ENCODE measurements at regions not wholly inside any gene's neighbourhood (a gene's known extent, or its start where the extent isn't known, plus 50 kb on each side); places are given as distances from the start of the nearest gene placed in this dataset.

DNA sequence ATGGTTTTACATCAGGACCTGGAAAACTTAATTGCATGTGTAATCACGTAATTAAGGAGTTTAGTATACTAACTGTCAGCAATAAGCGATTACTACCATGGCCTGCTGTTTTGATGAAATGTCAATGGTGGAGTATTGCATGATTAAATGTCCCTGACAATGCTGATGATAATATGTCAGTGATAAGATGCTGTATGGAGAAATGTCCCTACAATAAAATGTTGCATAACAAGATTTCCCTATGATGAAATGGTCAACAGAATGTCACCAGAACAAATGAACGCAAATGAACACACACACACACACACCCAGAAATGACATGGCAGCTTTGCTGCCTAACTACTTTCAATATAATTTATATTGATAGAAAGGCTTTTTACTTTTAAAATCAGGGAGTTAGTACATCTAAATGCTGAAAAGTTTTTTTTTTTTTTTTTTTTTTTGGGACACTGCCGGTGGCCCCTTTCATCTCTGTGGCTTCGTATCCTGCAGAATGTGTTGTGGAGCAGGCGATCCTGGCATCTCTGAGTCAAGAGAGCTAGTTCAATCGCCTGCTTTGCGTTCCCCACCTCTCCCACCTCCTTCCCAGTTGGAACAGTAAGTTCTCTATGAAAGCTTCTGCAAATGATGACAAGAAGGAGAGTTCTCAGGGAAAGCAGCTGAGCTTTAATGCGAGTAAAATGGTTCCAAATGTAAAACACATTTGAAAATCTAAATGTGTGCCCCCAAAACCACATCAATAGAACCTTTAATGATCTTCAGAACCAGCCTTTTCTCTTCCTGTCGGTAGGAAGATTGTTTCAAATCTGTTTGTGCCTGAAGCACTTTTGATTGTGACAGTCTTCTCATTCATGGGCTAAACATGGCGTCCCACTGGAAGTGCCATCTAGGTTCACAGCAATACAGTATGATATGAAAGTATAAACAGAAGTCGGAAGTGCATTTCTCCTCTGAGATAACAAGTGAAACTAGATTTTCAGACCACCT, 170.1 kb upstream of the GBE1 start:
- FAIRE-seq = peak; percentile 38
- DNase-seq (ENCODE audit: insufficient read length, low spot score) = no peak
- TF ChIP-seq POLR2AphosphoS5 (IDR thresholded peaks at IDR 0.05; ENCODE audit: low read depth, low read length) = no peak
- no peak for TF ChIP-seq SPI1 (IDR thresholded peaks at IDR 0.05; ENCODE audit: low read depth, low read length)
- no peak for TF ChIP-seq POLR2A (IDR thresholded peaks at IDR 0.05; ENCODE audit: low read depth, low read length)
- no peak for TF ChIP-seq TAF1 (IDR thresholded peaks at IDR 0.05; ENCODE audit: low read depth, low read length)
- TF ChIP-seq POU2F2 (IDR thresholded peaks at IDR 0.05; ENCODE audit: low read depth, low read length) = no peak
- TF ChIP-seq PAX5 (IDR thresholded peaks at IDR 0.05; ENCODE audit: insufficient read depth, low read length, severe bottlenecking) = no peak

DNA sequence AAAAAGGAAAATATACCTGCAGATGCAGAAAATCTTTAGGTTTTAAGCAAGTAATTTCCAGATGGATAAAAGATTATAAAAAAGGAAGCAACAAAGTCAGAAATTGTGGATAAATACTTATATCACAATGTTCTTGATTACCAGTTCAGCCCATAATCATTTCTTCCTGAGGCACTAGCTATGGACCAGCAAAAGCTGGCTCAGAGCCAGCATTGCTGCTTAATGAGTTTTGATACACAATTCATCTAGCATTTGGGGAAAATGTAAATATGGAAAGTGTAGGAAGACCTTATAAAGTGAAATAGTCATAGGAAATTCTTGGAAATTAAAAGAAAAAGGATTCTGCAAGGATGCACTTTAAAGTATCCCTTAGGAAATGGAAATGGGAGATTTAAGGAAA, 168.3 kb upstream of the GBE1 start:
- DNase-seq (ENCODE audit: insufficient read length, low spot score) = no peak
- FAIRE-seq = no peak
- TF ChIP-seq POU2F2 (IDR thresholded peaks at IDR 0.05; ENCODE audit: low read depth, low read length) (no peak), PAX5 (IDR thresholded peaks at IDR 0.05; ENCODE audit: insufficient read depth, low read length, severe bottlenecking) (no peak), POLR2AphosphoS5 (IDR thresholded peaks at IDR 0.05; ENCODE audit: low read depth, low read length) (no peak), TAF1 (IDR thresholded peaks at IDR 0.05; ENCODE audit: low read depth, low read length) (no peak), SPI1 (IDR thresholded peaks at IDR 0.05; ENCODE audit: low read depth, low read length) (no peak), POLR2A (IDR thresholded peaks at IDR 0.05; ENCODE audit: low read depth, low read length) (no peak)

DNA sequence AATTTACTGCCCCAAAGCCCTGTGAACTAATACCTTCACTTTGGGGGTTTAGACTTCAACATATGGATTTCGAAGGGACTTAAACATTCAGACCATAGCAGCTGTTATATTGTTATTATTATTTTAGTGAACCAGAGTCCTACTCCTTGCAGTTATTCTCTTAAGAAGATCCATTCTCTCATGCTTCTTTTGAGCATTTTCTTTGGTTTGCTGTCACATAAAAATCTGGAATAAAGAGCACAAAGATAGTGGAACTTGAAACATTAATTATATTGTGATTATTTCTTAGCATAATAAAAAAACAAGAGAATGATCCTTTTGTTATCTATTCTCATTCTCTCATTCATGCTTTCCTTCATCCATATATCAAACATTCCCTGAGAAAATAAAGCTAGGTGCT, 166.4 kb upstream of the GBE1 start:
- FAIRE-seq (no peak), DNase-seq (ENCODE audit: insufficient read length, low spot score) (no peak)
- no peak for TF ChIP-seq POLR2A (IDR thresholded peaks at IDR 0.05; ENCODE audit: low read depth, low read length)
- no peak for TF ChIP-seq TAF1 (IDR thresholded peaks at IDR 0.05; ENCODE audit: low read depth, low read length)
- no peak for TF ChIP-seq POLR2AphosphoS5 (IDR thresholded peaks at IDR 0.05; ENCODE audit: low read depth, low read length)
- TF ChIP-seq SPI1 (IDR thresholded peaks at IDR 0.05; ENCODE audit: low read depth, low read length) = no peak
- TF ChIP-seq POU2F2 (IDR thresholded peaks at IDR 0.05; ENCODE audit: low read depth, low read length) = no peak
- no peak for TF ChIP-seq PAX5 (IDR thresholded peaks at IDR 0.05; ENCODE audit: insufficient read depth, low read length, severe bottlenecking)

DNA sequence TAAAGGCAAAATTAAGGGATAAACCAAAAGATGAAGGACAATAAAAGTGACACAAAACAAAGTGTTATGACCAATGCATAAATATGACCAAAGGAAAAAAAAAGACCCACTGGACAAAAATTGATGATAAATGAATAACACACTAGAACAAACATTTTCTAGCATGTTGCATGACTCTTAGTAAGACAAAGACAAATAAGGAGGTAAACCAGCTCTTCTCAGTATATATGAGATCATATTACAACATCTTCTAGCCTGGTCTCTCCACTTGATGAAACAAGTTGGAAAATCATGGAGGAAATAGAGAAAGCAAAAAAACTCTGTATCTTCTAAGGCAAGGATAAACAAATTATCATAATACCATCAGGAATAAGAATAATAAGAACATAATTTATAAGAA, 163.9 kb upstream of the GBE1 start:
- FAIRE-seq (no peak), DNase-seq (ENCODE audit: insufficient read length, low spot score) (no peak)
- TF ChIP-seq POU2F2 (IDR thresholded peaks at IDR 0.05; ENCODE audit: low read depth, low read length) (no peak), SPI1 (IDR thresholded peaks at IDR 0.05; ENCODE audit: low read depth, low read length) (no peak), TAF1 (IDR thresholded peaks at IDR 0.05; ENCODE audit: low read depth, low read length) (no peak), POLR2AphosphoS5 (IDR thresholded peaks at IDR 0.05; ENCODE audit: low read depth, low read length) (no peak), POLR2A (IDR thresholded peaks at IDR 0.05; ENCODE audit: low read depth, low read length) (no peak), PAX5 (IDR thresholded peaks at IDR 0.05; ENCODE audit: insufficient read depth, low read length, severe bottlenecking) (no peak)

DNA sequence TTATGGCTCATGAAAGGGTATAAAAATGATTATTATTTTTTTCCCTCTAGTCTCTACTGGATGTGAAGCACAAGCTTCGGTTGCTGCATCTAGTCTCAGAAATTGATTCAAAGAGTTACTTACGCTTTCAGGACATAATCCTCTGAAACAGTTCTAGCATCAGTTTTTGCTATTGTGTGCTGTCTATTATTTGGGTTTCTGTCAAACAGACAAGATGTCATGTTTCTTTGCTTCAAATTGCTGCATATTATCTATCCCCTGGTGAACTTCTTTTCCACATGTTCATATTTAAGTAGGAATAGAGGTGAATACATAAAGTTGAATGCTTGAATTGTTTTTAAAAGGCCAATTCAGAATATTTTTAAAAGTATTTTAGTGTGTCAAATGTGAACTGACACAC, 161.6 kb upstream of the GBE1 start:
- TF ChIP-seq SPI1 (IDR thresholded peaks at IDR 0.05; ENCODE audit: low read depth, low read length) (no peak), TAF1 (IDR thresholded peaks at IDR 0.05; ENCODE audit: low read depth, low read length) (no peak), POU2F2 (IDR thresholded peaks at IDR 0.05; ENCODE audit: low read depth, low read length) (no peak), POLR2A (IDR thresholded peaks at IDR 0.05; ENCODE audit: low read depth, low read length) (no peak)
- FAIRE-seq = no peak

DNA sequence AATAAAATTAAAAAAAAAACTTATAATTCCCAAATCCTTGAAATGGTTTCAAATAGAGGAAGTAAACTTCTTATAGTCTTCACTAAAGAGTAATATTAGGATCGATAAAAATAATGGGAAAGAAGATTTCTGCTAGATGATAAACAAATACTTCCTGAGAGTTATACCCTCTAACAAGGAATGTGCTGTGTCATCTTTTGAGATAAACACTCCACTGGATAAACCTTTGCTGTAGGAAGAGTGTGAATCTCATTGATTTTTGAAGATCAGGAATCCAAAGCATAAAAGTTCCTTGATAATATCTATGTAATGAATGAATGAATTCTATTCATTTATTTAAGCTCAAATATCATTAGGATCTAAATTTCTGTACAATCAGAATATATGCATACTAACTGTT, 161.0 kb upstream of the GBE1 start:
- FAIRE-seq = no peak
- DNase-seq (ENCODE audit: insufficient read length, low spot score) = no peak
- TF ChIP-seq POLR2A (IDR thresholded peaks at IDR 0.05; ENCODE audit: low read depth, low read length) = no peak
- no peak for TF ChIP-seq POLR2AphosphoS5 (IDR thresholded peaks at IDR 0.05; ENCODE audit: low read depth, low read length)
- TF ChIP-seq TAF1 (IDR thresholded peaks at IDR 0.05; ENCODE audit: low read depth, low read length) = no peak
- no peak for TF ChIP-seq SPI1 (IDR thresholded peaks at IDR 0.05; ENCODE audit: low read depth, low read length)
- no peak for TF ChIP-seq PAX5 (IDR thresholded peaks at IDR 0.05; ENCODE audit: insufficient read depth, low read length, severe bottlenecking)
- TF ChIP-seq POU2F2 (IDR thresholded peaks at IDR 0.05; ENCODE audit: low read depth, low read length) = no peak

More for the DNA sequence above, 161.6 kb upstream of the GBE1 start:
- no peak for DNase-seq (ENCODE audit: insufficient read length, low spot score)

DNA sequence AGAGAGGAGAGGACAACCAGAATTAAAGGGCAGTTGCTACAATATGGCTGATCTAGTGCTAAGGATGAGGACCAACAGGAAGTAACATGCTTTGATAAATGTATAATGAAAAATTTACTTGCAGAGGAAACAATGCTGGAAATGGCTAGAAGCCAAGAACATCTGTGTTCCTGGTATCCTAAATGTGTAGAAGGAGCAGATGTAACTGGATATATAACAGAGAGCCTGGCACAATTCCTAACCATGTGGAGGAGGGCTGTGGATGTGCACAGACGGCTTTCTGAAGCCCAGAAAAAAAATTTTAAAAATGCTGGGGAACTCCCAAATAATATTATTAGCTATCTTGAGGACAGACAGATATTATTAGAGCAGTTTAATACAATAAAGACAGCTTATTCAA, 159.4 kb upstream of the GBE1 start:
- no peak for FAIRE-seq
- TF ChIP-seq PAX5 (IDR thresholded peaks at IDR 0.05; ENCODE audit: insufficient read depth, low read length, severe bottlenecking) = no peak
- no peak for TF ChIP-seq SPI1 (IDR thresholded peaks at IDR 0.05; ENCODE audit: low read depth, low read length)
- no peak for TF ChIP-seq POLR2AphosphoS5 (IDR thresholded peaks at IDR 0.05; ENCODE audit: low read depth, low read length)
- TF ChIP-seq POU2F2 (IDR thresholded peaks at IDR 0.05; ENCODE audit: low read depth, low read length) = no peak
- no peak for TF ChIP-seq TAF1 (IDR thresholded peaks at IDR 0.05; ENCODE audit: low read depth, low read length)
- no peak for DNase-seq (ENCODE audit: insufficient read length, low spot score)

DNA sequence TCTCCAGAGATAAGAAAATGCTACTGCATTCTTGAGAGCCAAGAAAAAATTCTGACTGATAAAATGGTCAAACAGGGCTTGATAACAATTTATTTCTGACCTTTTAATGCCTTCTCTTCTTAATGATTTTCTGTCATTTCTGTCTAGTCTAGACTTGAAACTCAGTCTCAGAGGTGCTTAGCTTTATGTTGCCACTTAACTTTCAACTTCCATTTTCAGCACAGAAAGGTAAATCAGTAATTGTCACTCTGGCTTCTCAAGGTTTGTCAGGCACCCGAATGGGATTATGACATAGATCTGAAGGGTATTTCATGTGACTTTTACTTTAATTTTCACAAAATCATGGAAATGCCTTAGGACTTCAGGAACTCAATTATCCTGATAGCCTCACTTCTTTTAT, 155.4 kb upstream of the GBE1 start:
- TF ChIP-seq PAX5 (IDR thresholded peaks at IDR 0.05; ENCODE audit: insufficient read depth, low read length, severe bottlenecking) (no peak), POLR2A (IDR thresholded peaks at IDR 0.05; ENCODE audit: low read depth, low read length) (no peak)
- no peak for FAIRE-seq
- no peak for DNase-seq (ENCODE audit: insufficient read length, low spot score)

DNA sequence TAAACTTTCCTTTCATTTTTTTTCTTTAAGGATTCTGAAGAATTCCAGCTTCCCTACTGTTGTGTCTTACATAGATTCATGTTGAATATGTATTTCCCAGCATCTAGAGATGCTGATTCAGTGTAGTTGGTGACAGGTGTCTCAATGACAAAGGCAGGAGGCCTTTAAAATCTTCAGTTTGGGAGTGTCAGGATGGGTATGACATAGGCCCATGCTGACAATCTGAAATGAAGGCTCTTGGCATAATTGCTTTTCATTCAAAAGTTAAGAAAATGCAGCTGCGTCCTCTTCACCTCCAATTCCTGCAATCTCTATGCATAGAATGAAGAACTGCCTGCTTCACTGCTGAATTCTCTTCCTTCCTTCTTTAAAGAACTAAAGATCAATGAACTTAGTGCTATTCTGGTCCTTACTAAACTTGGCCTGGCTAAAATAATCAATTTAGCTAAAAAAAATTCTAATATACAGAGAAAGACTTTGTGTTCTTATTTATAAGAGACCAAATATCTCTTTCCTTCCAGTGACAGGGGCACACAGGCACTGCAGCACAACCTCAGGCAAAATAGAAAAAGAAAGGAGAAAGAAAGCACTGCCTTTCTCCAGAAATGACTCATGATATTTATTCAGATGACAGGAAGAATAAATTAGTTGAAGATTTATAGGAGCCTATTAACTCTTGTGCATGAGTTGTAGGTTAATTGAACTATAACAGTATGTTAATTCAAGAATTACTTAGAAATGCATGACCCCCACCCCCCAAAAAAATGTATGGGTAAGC, 152.6 kb upstream of the GBE1 start:
- TF ChIP-seq SPI1 (IDR thresholded peaks at IDR 0.05; ENCODE audit: low read depth, low read length) (no peak), TAF1 (IDR thresholded peaks at IDR 0.05; ENCODE audit: low read depth, low read length) (no peak), POLR2A (IDR thresholded peaks at IDR 0.05; ENCODE audit: low read depth, low read length) (no peak), POLR2AphosphoS5 (IDR thresholded peaks at IDR 0.05; ENCODE audit: low read depth, low read length) (no peak), PAX5 (IDR thresholded peaks at IDR 0.05; ENCODE audit: insufficient read depth, low read length, severe bottlenecking) (no peak), POU2F2 (IDR thresholded peaks at IDR 0.05; ENCODE audit: low read depth, low read length) (no peak)
- no peak for FAIRE-seq
- no peak for DNase-seq (ENCODE audit: insufficient read length, low spot score)

All from GM12891 (cell line).